CD4-positive, alpha-beta T cell (primary cell): ENCODE measurements at regions not wholly inside any gene's neighbourhood (a gene's known extent, or its start where the extent isn't known, plus 50 kb on each side); places are given as distances from the start of the nearest gene placed in this dataset.

Experiments used
- ATAC-seq: fragments of 200-7000 bp; cut with Tn5 transposase; one replicate; pipeline ENCODE4 v1.10.0; 2022; ENCODE audit warnings: mild to moderate bottlenecking; ENCODE audit not compliant: poor library complexity
- CTCF ChIA-PET: fragments of 350-600 bp; sonication (Branson Sonifier 250); formaldehyde crosslinking; loops from one replicate; lab custom pipeline; 2021; ENCODE audit warnings: antibody characterized with exemption, inconsistent platforms; lab: Charles Lee
- POLR2A ChIA-PET: fragments of 350-600 bp; sonication (Branson Sonifier 250); formaldehyde crosslinking; loops from one replicate; lab custom pipeline; 2021; ENCODE audit warnings: antibody characterized with exemption, inconsistent platforms; lab: Charles Lee
- DNase-seq, 14 experiments: peaks; one replicate each; pipeline ENCODE4 v3.0.0-alpha.2; 2013 to 2020; ENCODE audit warnings: mixed read lengths in 2 of 14
- H3K27ac ChIP-seq, 2 donors: one replicate each; pipeline versions ENCODE4 v1.5.1 to v1.7.0; 2013; ENCODE audit warnings: low read length in 2 of 2, low read depth in 1 of 2, mild to moderate bottlenecking in 1 of 2
- H3K27me3 ChIP-seq, 2 experiments: 1 replicate in 1 of 2; 2 replicates in 1 of 2; pipeline versions ENCODE4 v1.6.1 to v1.7.0; 2013; ENCODE audit warnings: low read length in 2 of 2, control low read depth in 1 of 2, mild to moderate bottlenecking in 1 of 2, moderate library complexity in 1 of 2; ENCODE audit not compliant: insufficient read depth in 2 of 2, control insufficient read depth in 1 of 2
- H3K36me3 ChIP-seq: one replicate; pipeline ENCODE4 v1.6.1; 2013; ENCODE audit warnings: low read length, control low read depth; ENCODE audit not compliant: insufficient read depth
- H3K4me1 ChIP-seq: one replicate; pipeline ENCODE4 v1.6.1; 2013; ENCODE audit warnings: low read length, control low read depth; ENCODE audit not compliant: insufficient read depth
- H3K4me3 ChIP-seq: one replicate; pipeline ENCODE4 v1.5.1; 2013; ENCODE audit warnings: mild to moderate bottlenecking, low read length, moderate library complexity
- H3K9me3 ChIP-seq, 2 experiments: 1 replicate in 1 of 2; 2 replicates in 1 of 2; pipeline versions ENCODE4 v1.6.1 to v1.7.0; 2013; ENCODE audit warnings: low read length in 2 of 2, mild to moderate bottlenecking in 2 of 2, control low read depth in 1 of 2, moderate library complexity in 1 of 2; ENCODE audit not compliant: control insufficient read depth in 1 of 2, insufficient read depth in 1 of 2
- H3K27ac Mint-ChIP-seq: one replicate; pipeline ENCODE4 v1.8.0; 2020; ENCODE audit warnings: mixed read lengths
- H3K27me3 Mint-ChIP-seq: one replicate; pipeline ENCODE4 v1.8.0; 2021; ENCODE audit warnings: mixed read lengths
- H3K36me3 Mint-ChIP-seq: one replicate; pipeline ENCODE4 v1.8.0; 2021; ENCODE audit warnings: low read depth, mixed read lengths
- H3K4me1 Mint-ChIP-seq: one replicate; pipeline ENCODE4 v1.8.0; 2021; ENCODE audit warnings: low read depth, mixed read lengths
- H3K4me3 Mint-ChIP-seq: one replicate; pipeline ENCODE4 v1.8.0; 2020; ENCODE audit warnings: mild to moderate bottlenecking, mixed read lengths
- H3K9me3 Mint-ChIP-seq: one replicate; pipeline ENCODE4 v1.8.0; 2020; ENCODE audit warnings: mixed read lengths
- CTCF ChIP-seq: fragments of 200-600 bp; IDR thresholded peaks from one replicate; pipeline ENCODE4 v1.8.0; 2022; ENCODE audit warnings: antibody characterized with exemption, mild to moderate bottlenecking
- intact Hi-C, 2 experiments: fragments of 100-400 bp; cut with DNase I in 1 of 2; cut with micrococcal nuclease in 1 of 2; formaldehyde crosslinking; loops; one replicate each; pipeline versions ENCODE4 v1.15.1 to v1.9.0; 2023 to 2025; cut with DNase I, micrococcal nuclease

GRCh38 chr2:121081701-121082100 is 203.3 kb downstream of the TFCP2L1 start:
- Mint-ChIP-seq H3K36me3 (no peaks in the 10 kb centered on the region), H3K4me1 (no peaks in the 10 kb centered on the region), H3K27ac (no peak overlapping the region), H3K9me3 (no peaks in the 10 kb centered on the region), H3K27me3 (peaks cover 40% of the 10 kb centered on the region), H3K4me3 (no peak overlapping the region)
- no peak for DNase-seq
- TF ChIP-seq CTCF = no peak
- H3K4me1 ChIP-seq = peaks cover 6% of the 10 kb centered on the region
- H3K36me3 ChIP-seq = no peaks in the 10 kb centered on the region
- ChIA-PET CTCF (no interaction called here), POLR2A (no interaction called here)
- no peak for ATAC-seq
- no peak overlapping the region for H3K4me3 ChIP-seq
- peaks cover 0 to 5% of the 10 kb centered on the region in 2 experiments for H3K9me3 ChIP-seq
- H3K27ac ChIP-seq = no peak overlapping the region
- peaks cover 0 to 3% of the 10 kb centered on the region in 2 experiments for H3K27me3 ChIP-seq
- intact Hi-C loops = no loop called here

GRCh38 chr2:121082191-121082590 is 202.8 kb downstream of the TFCP2L1 start:
- H3K9me3 ChIP-seq = peaks cover 0 to 2% of the 10 kb centered on the region in 2 experiments
- H3K27me3 ChIP-seq = peaks cover 0 to 3% of the 10 kb centered on the region in 2 experiments
- ChIA-PET CTCF (no interaction called here), POLR2A (no interaction called here)
- no peaks in the 10 kb centered on the region for H3K36me3 Mint-ChIP-seq
- H3K4me1 ChIP-seq = peaks cover 2% of the 10 kb centered on the region
- H3K27me3 Mint-ChIP-seq = peaks cover 35% of the 10 kb centered on the region
- DNase-seq (no peak), ATAC-seq (no peak)
- H3K27ac ChIP-seq = no peak overlapping the region
- TF ChIP-seq CTCF = no peak
- no peak overlapping the region for H3K27ac Mint-ChIP-seq
- no peaks in the 10 kb centered on the region for H3K4me1 Mint-ChIP-seq
- no peak overlapping the region for H3K4me3 ChIP-seq
- no peaks in the 10 kb centered on the region for H3K36me3 ChIP-seq
- intact Hi-C loops = no loop called here
- H3K9me3 Mint-ChIP-seq = no peaks in the 10 kb centered on the region
- H3K4me3 Mint-ChIP-seq = no peak overlapping the region

- ChIA-PET POLR2A (no interaction called here), CTCF (no interaction called here)
- Mint-ChIP-seq H3K9me3 (no peaks in the 10 kb centered on the region), H3K4me1 (no peaks in the 10 kb centered on the region), H3K4me3 (no peak overlapping the region), H3K36me3 (no peaks in the 10 kb centered on the region), H3K27me3 (peaks cover 29% of the 10 kb centered on the region), H3K27ac (no peak overlapping the region)
- H3K4me1 ChIP-seq = no peaks in the 10 kb centered on the region
- H3K27me3 ChIP-seq = peaks cover 0 to 3% of the 10 kb centered on the region in 2 experiments
- H3K4me3 ChIP-seq = no peak overlapping the region
- H3K27ac ChIP-seq = no peak overlapping the region
- no peaks in the 10 kb centered on the region for H3K36me3 ChIP-seq
- DNase-seq (no peak), ATAC-seq (no peak)
- no peaks in the 10 kb centered on the region for H3K9me3 ChIP-seq
- intact Hi-C loops = no loop called here
- no peak for TF ChIP-seq CTCF
These were observed 200.8 kb downstream of the TFCP2L1 start for GRCh38 chr2:121084130-121084680.
